PC-9 (cell line): ENCODE measurements at regions not wholly inside any gene's neighbourhood (a gene's known extent, or its start where the extent isn't known, plus 50 kb on each side); places are given as distances from the start of the nearest gene placed in this dataset.

Experiments used
- BruUV-seq: library from RNA; stranded (reverse); fragments of 400-500 nt; replicated peaks from 2 replicates; lab custom pipeline; 2021; lab: Mats Ljungman, UMichigan
- CTCF ChIA-PET: fragments of 300-600 bp; sonication (Branson Sonifier 250); formaldehyde crosslinking; loops from one replicate; lab custom pipeline; 2022; ENCODE audit warnings: antibody characterized with exemption; lab: Charles Lee
- POLR2A ChIA-PET: fragments of 300-600 bp; sonication (Branson Sonifier 250); formaldehyde crosslinking; loops from one replicate; lab custom pipeline; 2022; ENCODE audit warnings: antibody characterized with exemption; ENCODE audit not compliant: unreplicated experiment; lab: Charles Lee
- DNase-seq, 2 experiments: peaks; one replicate each; pipeline versions ENCODE4 v3.0.0 to v3.0.0-alpha.2; 2015 to 2022; ENCODE audit warnings: mixed read lengths in 1 of 2
- H2AFZ ChIP-seq: fragments of 200-600 bp; sonication (generic); 2 replicates; pipeline ENCODE4 v1.8.1; 2017; ENCODE audit warnings: antibody characterized with exemption
- H3F3A ChIP-seq: fragments of 200-600 bp; sonication (generic); 2 replicates; pipeline ENCODE4 v1.8.1; 2017; ENCODE audit warnings: antibody characterized with exemption, mild to moderate bottlenecking, low read depth; ENCODE audit not compliant: insufficient read depth
- H3K27ac ChIP-seq: fragments of 200-600 bp; sonication (generic); 2 replicates; pipeline ENCODE4 v1.6.1; 2016; ENCODE audit warnings: mixed run types
- H3K27me3 ChIP-seq: fragments of 200-600 bp; sonication (generic); 2 replicates; pipeline ENCODE4 v1.6.1; 2016; ENCODE audit warnings: low read depth, mixed run types; ENCODE audit not compliant: insufficient read depth
- H3K36me3 ChIP-seq: fragments of 200-600 bp; sonication (generic); 2 replicates; pipeline ENCODE4 v1.6.1; 2016; ENCODE audit warnings: low read depth, mixed run types
- H3K4me1 ChIP-seq: fragments of 200-600 bp; sonication (generic); replicated peaks from 2 replicates; pipeline ENCODE4 v1.6.1; 2016; ENCODE audit warnings: mixed run types; ENCODE audit not compliant: insufficient read depth
- H3K4me2 ChIP-seq: fragments of 200-600 bp; sonication (generic); 2 replicates; pipeline ENCODE4 v1.6.1; 2017; ENCODE audit warnings: mixed run types
- H3K4me3 ChIP-seq: fragments of 200-600 bp; sonication (generic); 2 replicates; pipeline ENCODE4 v1.6.1; 2016; ENCODE audit warnings: mixed run types
- H3K79me2 ChIP-seq: fragments of 200-600 bp; sonication (generic); 2 replicates; pipeline ENCODE4 v1.6.1; 2017; ENCODE audit warnings: low read depth, mixed run types
- H3K9me2 ChIP-seq: fragments of 200-600 bp; sonication (generic); 2 replicates; pipeline ENCODE4 v1.8.1; 2017; ENCODE audit warnings: mild to moderate bottlenecking; ENCODE audit not compliant: insufficient read depth
- H3K9me3 ChIP-seq: fragments of 200-600 bp; sonication (generic); 2 replicates; pipeline ENCODE4 v1.8.1; 2016; ENCODE audit warnings: low read depth; ENCODE audit not compliant: insufficient read depth
- H4K20me1 ChIP-seq: fragments of 200-600 bp; sonication (generic); 2 replicates; pipeline ENCODE4 v1.8.1; 2017; ENCODE audit not compliant: insufficient read depth
- CTCF ChIP-seq: fragments of 200-600 bp; sonication (generic); conservative IDR thresholded peaks from 2 replicates; pipeline ENCODE4 v1.6.1; 2017; ENCODE audit warnings: mixed run types, antibody characterized with exemption, mild to moderate bottlenecking, moderate library complexity
- EZH2 ChIP-seq: fragments of 200-600 bp; sonication (generic); IDR thresholded peaks from 2 replicates; pipeline ENCODE4 v1.8.0; 2017; ENCODE audit warnings: antibody characterized with exemption, low read depth
- intact Hi-C: fragments of 100-400 bp; cut with micrococcal nuclease; formaldehyde crosslinking; loops from one replicate; pipeline ENCODE4 v1.10.0; 2022; ENCODE audit not compliant: unreplicated experiment

DNA sequence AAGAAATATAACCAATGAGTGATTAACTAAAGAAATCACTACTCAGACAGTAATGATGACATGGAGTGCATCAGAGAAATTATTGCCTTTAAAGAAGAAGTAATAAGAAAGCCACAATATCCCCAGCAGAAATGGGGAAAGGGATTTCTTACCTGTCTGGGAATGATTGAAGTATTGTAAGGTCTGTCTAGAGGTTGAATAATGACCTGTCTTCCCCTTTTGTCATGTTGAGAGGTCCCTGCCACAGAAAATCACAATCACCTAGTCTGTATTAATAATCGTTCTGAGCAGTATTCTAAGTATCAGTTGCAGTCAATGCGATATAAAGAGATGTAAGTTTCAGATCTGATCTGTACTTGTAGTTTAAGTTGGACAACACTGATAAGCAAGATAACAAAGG is 349.1 kb upstream of the TPK1 start:
- H3K36me3 ChIP-seq, result no peaks in the 10 kb centered on the region
- H3K79me2 ChIP-seq, result no peaks in the 10 kb centered on the region
- no peak for DNase-seq
- no peak overlapping the region for H3K4me2 ChIP-seq
- H3K9me3 ChIP-seq, result no peaks in the 10 kb centered on the region
- H3K4me1 ChIP-seq, result no peaks in the 10 kb centered on the region
- no peak for TF ChIP-seq EZH2
- no peak for TF ChIP-seq CTCF
- intact Hi-C loops, result no loop called here
- H3F3A ChIP-seq, result no peaks in the 10 kb centered on the region
- no TSS peak for BruUV-seq
- 0 out of 2 replicates have a peak overlapping the region, but pooled peaks have one; percentile 28 for H2AFZ ChIP-seq
- no peak overlapping the region for H3K4me3 ChIP-seq
- no peaks in the 10 kb centered on the region for H4K20me1 ChIP-seq
- no peaks in the 10 kb centered on the region for H3K9me2 ChIP-seq
- H3K27ac ChIP-seq, result no peak overlapping the region
- CTCF ChIA-PET, result no interaction called here
- H3K27me3 ChIP-seq, result no peaks in the 10 kb centered on the region
- POLR2A ChIA-PET, result no interaction called here

GRCh38 chr7:145183069-145183468 is 347.2 kb upstream of the TPK1 start:
- Histone ChIP-seq H3K79me2 (no peaks in the 10 kb centered on the region), H3K4me2 (no peak overlapping the region), H3F3A (no peaks in the 10 kb centered on the region), H3K9me3 (no peaks in the 10 kb centered on the region), H3K36me3 (no peaks in the 10 kb centered on the region), H3K4me3 (no peak overlapping the region), H2AFZ (no peak overlapping the region; the same call in 1 of the 2 replicates), H4K20me1 (no peaks in the 10 kb centered on the region), H3K27ac (no peak overlapping the region), H3K27me3 (no peaks in the 10 kb centered on the region), H3K4me1 (no peaks in the 10 kb centered on the region), H3K9me2 (no peaks in the 10 kb centered on the region)
- intact Hi-C loops, result no loop called here
- no peak for DNase-seq
- TF ChIP-seq EZH2, result no peak
- TF ChIP-seq CTCF, result no peak
- ChIA-PET POLR2A (no interaction called here), CTCF (no interaction called here)
- no TSS peak for BruUV-seq

DNA sequence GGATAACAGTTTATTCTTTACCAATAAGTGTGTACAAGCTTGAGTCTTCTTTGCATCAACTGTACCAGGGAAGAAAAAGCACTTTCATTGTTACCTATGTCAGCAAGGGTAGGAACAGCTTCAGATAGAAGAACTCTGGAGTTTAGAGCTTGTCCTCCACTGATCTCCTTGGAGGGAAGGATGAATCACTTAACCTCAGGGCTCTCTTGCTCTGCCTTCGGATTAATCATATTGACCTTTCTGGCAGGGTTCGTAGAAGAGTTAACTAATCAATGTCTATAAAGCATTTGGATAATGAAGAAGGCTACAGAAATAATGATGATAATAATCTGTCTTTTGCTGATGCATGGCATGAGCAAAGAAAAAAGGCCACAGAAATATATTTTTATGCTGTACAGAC is 339.5 kb upstream of the TPK1 start:
- Histone ChIP-seq H3K79me2 (no peaks in the 10 kb centered on the region), H3K4me2 (no peak overlapping the region), H3K4me1 (no peaks in the 10 kb centered on the region), H3K27me3 (no peaks in the 10 kb centered on the region), H3K27ac (no peak overlapping the region), H3F3A (no peaks in the 10 kb centered on the region), H4K20me1 (no peaks in the 10 kb centered on the region), H2AFZ (no peak overlapping the region), H3K4me3 (no peak overlapping the region), H3K36me3 (no peaks in the 10 kb centered on the region), H3K9me3 (no peaks in the 10 kb centered on the region), H3K9me2 (no peaks in the 10 kb centered on the region)
- no peak for TF ChIP-seq CTCF
- no peak for TF ChIP-seq EZH2
- intact Hi-C loops, result no loop called here
- BruUV-seq, result no TSS peak
- ChIA-PET POLR2A (no interaction called here), CTCF (no interaction called here)
- no peak for DNase-seq
